ENCODE measurements at regions not wholly inside any gene's neighbourhood (a gene's known extent, or its start where the extent isn't known, plus 50 kb on each side); places are given as distances from the start of the nearest gene placed in this dataset.

GRCh38 chr5:66529182-66529581 lies 67.0 kb upstream of the MAST4 start:
- no peak for DNase-seq (ENCODE audit: low spot score)

DNA sequence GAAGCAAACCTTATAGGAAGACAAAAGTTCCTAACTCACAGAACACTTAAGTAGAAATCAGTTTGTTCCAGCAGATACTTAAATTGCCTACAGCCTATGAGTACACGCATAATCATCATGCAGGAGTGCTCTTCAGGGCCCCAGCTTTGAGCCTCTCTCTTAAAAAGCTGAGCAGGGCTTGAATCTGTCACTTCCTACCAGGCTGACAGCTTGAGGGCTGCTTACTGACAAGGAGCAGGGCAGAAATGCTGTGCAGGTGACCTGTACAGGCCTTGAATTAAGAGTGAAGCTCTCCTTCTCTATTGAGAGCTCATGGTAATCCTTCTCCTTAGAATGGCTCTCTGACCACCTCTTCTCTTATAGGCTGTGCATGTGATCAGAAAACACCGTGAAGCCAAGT lies 66.5 kb upstream of the MAST4 start:
- H3K4me1 ChIP-seq (ENCODE audit: insufficient read depth, low read length, poor library complexity, severe bottlenecking), result no peaks in the 10 kb centered on the region
- no peak overlapping the region for H3K4me3 ChIP-seq (ENCODE audit: low read depth, low read length, poor library complexity, severe bottlenecking)
- CTCF ChIA-PET (ENCODE audit: unreplicated experiment), result no interaction called here
- H3K79me2 ChIP-seq (ENCODE audit: insufficient read depth, low read depth, low read length), result no peaks in the 10 kb centered on the region
- no peak overlapping the region for H3K4me2 ChIP-seq (ENCODE audit: low read length)
- POLR2A ChIA-PET, result interaction anchor here (0.6 to 1.0 kb wide), 2 partner anchors 10 to 555 kb away, joined by 4 read pairs; no protein-coding TSS in a partner anchor
- no peak overlapping the region for H2AFZ ChIP-seq (ENCODE audit: low read length)
- intact Hi-C loops (cut with micrococcal nuclease; ENCODE audit: unreplicated experiment), result no loop called here
- no peaks in the 10 kb centered on the region for H3K36me3 ChIP-seq (ENCODE audit: insufficient read depth, low read length)
- no peak for DNase-seq (ENCODE audit: low spot score)
- no peaks in the 10 kb centered on the region for H3K9me3 ChIP-seq (ENCODE audit: low read length)
- no peaks in the 10 kb centered on the region for H4K20me1 ChIP-seq (ENCODE audit: insufficient read depth, low read length)
- no TSS peak for BruUV-seq (replicated peaks)
- no peaks in the 10 kb centered on the region for H3K9me2 ChIP-seq (ENCODE audit: insufficient read depth, low read length)
- H3K27ac ChIP-seq (ENCODE audit: low read depth, low read length, poor library complexity, severe bottlenecking), result no peak overlapping the region
- TF ChIP-seq EZH2phosphoT487 (IDR thresholded peaks at IDR 0.05; ENCODE audit: borderline replicate concordance, low read depth, low read length) (no peak), CTCF (conservative IDR thresholded peaks at IDR 0.05; ENCODE audit: low read length) (no peak)

More at GRCh38 chr5:66529182-66529581, 67.0 kb upstream of the MAST4 start:
- intact Hi-C loops (cut with micrococcal nuclease; ENCODE audit: unreplicated experiment), result no loop called here
- no peaks in the 10 kb centered on the region for H3K9me2 ChIP-seq (ENCODE audit: insufficient read depth, low read length)
- POLR2A ChIA-PET, result interaction anchor here (0.6 to 1.2 kb wide), 3 partner anchors 10 to 554 kb away, joined by 3 to 4 read pairs (median 4); no protein-coding TSS in a partner anchor
- no TSS peak for BruUV-seq (replicated peaks)
- no peak overlapping the region for H3K27ac ChIP-seq (ENCODE audit: low read depth, low read length, poor library complexity, severe bottlenecking)
- no peak overlapping the region for H3K4me2 ChIP-seq (ENCODE audit: low read length)
- no peak overlapping the region for H2AFZ ChIP-seq (ENCODE audit: low read length)
- H3K4me1 ChIP-seq (ENCODE audit: insufficient read depth, low read length, poor library complexity, severe bottlenecking), result no peaks in the 10 kb centered on the region
- no peaks in the 10 kb centered on the region for H3K9me3 ChIP-seq (ENCODE audit: low read length)
- H3K79me2 ChIP-seq (ENCODE audit: insufficient read depth, low read depth, low read length), result no peaks in the 10 kb centered on the region
- no peak overlapping the region for H3K4me3 ChIP-seq (ENCODE audit: low read depth, low read length, poor library complexity, severe bottlenecking)
- no peaks in the 10 kb centered on the region for H4K20me1 ChIP-seq (ENCODE audit: insufficient read depth, low read length)
- TF ChIP-seq EZH2phosphoT487 (IDR thresholded peaks at IDR 0.05; ENCODE audit: borderline replicate concordance, low read depth, low read length) (no peak), CTCF (conservative IDR thresholded peaks at IDR 0.05; ENCODE audit: low read length) (no peak)
- H3K36me3 ChIP-seq (ENCODE audit: insufficient read depth, low read length), result no peaks in the 10 kb centered on the region
- CTCF ChIA-PET (ENCODE audit: unreplicated experiment), result no interaction called here

DNA sequence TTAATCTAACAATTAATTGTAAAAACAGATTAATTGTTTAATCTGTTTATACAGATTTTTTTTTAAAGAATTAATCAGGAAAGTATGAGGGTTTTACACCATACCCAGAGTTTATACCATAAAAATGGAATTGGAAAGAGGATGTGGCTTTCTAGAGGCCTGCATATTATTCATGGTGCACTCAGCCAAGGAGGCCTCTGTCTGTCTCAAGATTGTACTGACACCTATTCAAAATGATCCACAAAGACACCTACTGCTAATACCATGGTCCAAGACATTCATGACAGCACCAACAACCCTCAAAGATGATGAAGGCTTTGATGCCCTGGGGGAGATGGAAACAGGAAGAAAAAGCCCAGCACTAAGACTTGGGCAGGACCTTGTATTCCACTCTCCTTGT lies 58.1 kb upstream of the MAST4 start:
- POLR2A ChIA-PET, result no interaction called here
- Histone ChIP-seq H2AFZ (ENCODE audit: low read length) (no peak overlapping the region), H4K20me1 (ENCODE audit: insufficient read depth, low read length) (no peaks in the 10 kb centered on the region), H3K4me3 (ENCODE audit: low read depth, low read length, poor library complexity, severe bottlenecking) (no peak overlapping the region), H3K36me3 (ENCODE audit: insufficient read depth, low read length) (no peaks in the 10 kb centered on the region), H3K4me1 (ENCODE audit: insufficient read depth, low read length, poor library complexity, severe bottlenecking) (no peaks in the 10 kb centered on the region), H3K4me2 (ENCODE audit: low read length) (no peak overlapping the region), H3K9me2 (ENCODE audit: insufficient read depth, low read length) (no peaks in the 10 kb centered on the region), H3K79me2 (ENCODE audit: insufficient read depth, low read depth, low read length) (no peaks in the 10 kb centered on the region), H3K9me3 (ENCODE audit: low read length) (no peaks in the 10 kb centered on the region), H3K27ac (ENCODE audit: low read depth, low read length, poor library complexity, severe bottlenecking) (no peak overlapping the region)
- DNase-seq (ENCODE audit: low spot score), result no peak
- CTCF ChIA-PET (ENCODE audit: unreplicated experiment), result no interaction called here
- BruUV-seq (replicated peaks), result no TSS peak
- TF ChIP-seq CTCF (conservative IDR thresholded peaks at IDR 0.05; ENCODE audit: low read length) (no peak), EZH2phosphoT487 (IDR thresholded peaks at IDR 0.05; ENCODE audit: borderline replicate concordance, low read depth, low read length) (no peak)
- intact Hi-C loops (cut with micrococcal nuclease; ENCODE audit: unreplicated experiment), result no loop called here
